Left lung (tissue), 4 donors: ENCODE measurements at regions not wholly inside any gene's neighbourhood (a gene's known extent, or its start where the extent isn't known, plus 50 kb on each side); places are given as distances from the start of the nearest gene placed in this dataset.

Experiments used
- ATAC-seq: fragments of 200-7000 bp; cut with Tn5 transposase; one replicate; pipeline ENCODE4 v1.9.1; 2020; ENCODE audit warnings: moderate library complexity
- DNase-seq, 4 donors: peaks; one replicate each; pipeline ENCODE4 v3.0.0-alpha.2; 2013 to 2020
- H3K27ac ChIP-seq, 2 donors: fragments of 200-600 bp; sonication (generic) in 1 of 2; one replicate each; pipeline versions ENCODE4 v1.5.0 to v1.8.0; 2020 to 2021
- H3K27me3 ChIP-seq, 2 donors: fragments of 200-600 bp; sonication (generic) in 1 of 2; one replicate each; pipeline versions ENCODE4 v1.5.0 to v1.8.0; 2020 to 2021
- H3K36me3 ChIP-seq, 2 donors: fragments of 200-600 bp; sonication (generic) in 1 of 2; one replicate each; pipeline versions ENCODE4 v1.5.0 to v1.8.0; 2020 to 2021
- H3K4me1 ChIP-seq, 2 donors: fragments of 200-600 bp; one replicate each; pipeline ENCODE4 v1.8.0; 2021
- H3K4me3 ChIP-seq, 2 donors: fragments of 200-600 bp; sonication (generic) in 1 of 2; one replicate each; pipeline versions ENCODE4 v1.5.0 to v1.8.0; 2020 to 2021; ENCODE audit warnings: mild to moderate bottlenecking in 1 of 2
- H3K9me3 ChIP-seq, 2 donors: fragments of 200-600 bp; sonication (generic) in 1 of 2; one replicate each; pipeline versions ENCODE4 v1.5.0 to v1.8.0; 2020 to 2021
- intact Hi-C, 2 donors: fragments of 100-400 bp; cut with DNase I; formaldehyde crosslinking; loops; one replicate each; pipeline versions ENCODE4 v1.11.2 to v1.14.2; 2022
- TF ChIP-seq, protein P1 (sequence below), 2 donors: fragments of 200-600 bp; sonication (generic) in 1 of 2; IDR thresholded peaks; one replicate each; pipeline versions ENCODE4 v1.5.0 to v1.8.0; 2021; ENCODE audit warnings: antibody characterized with exemption in 2 of 2
- donor health status: DM: no; HTN: yes; CAD: no.
- donor health status: DM: no; HTN: no; CAD: no.

DNA sequence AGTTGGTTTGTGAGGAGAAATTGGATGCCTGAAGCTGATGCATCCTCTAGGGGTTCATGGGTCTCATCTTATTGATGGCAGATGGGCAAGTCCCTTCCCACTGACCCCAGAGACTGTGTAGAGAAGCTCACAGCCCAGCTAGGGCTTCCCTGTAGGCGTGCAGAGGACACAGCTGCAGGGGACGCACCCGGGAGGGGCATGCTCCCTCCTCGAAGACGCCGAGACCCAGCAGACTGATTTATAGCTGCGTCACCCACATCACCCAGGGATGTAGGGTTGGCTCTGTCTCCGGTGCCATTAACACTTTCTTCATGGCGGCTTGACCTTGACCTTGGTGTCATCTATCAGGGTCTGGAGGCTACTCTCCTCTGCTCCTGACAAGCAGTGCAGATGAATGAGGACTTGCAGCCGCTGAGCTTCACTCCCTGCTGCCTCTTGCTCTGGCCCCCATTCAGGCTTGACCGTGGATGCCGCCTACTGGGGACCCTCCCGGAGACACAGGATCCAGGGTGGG is 549.7 kb downstream of the TCERG1L start:
- intact Hi-C loops = no loop called here
- no peaks in the 10 kb centered on the region for H3K36me3 ChIP-seq
- peaks cover 0 to 4% of the 10 kb centered on the region in 2 donors for H3K27me3 ChIP-seq
- ATAC-seq (no peak), DNase-seq (peak in 1 of 4 donors; percentile 30)
- H3K9me3 ChIP-seq = peaks cover 0 to 5% of the 10 kb centered on the region in 2 donors
- no peak overlapping the region for H3K27ac ChIP-seq
- H3K4me1 ChIP-seq = no peaks in the 10 kb centered on the region
- no peak overlapping the region for H3K4me3 ChIP-seq
- TF ChIP-seq, protein P1, sequence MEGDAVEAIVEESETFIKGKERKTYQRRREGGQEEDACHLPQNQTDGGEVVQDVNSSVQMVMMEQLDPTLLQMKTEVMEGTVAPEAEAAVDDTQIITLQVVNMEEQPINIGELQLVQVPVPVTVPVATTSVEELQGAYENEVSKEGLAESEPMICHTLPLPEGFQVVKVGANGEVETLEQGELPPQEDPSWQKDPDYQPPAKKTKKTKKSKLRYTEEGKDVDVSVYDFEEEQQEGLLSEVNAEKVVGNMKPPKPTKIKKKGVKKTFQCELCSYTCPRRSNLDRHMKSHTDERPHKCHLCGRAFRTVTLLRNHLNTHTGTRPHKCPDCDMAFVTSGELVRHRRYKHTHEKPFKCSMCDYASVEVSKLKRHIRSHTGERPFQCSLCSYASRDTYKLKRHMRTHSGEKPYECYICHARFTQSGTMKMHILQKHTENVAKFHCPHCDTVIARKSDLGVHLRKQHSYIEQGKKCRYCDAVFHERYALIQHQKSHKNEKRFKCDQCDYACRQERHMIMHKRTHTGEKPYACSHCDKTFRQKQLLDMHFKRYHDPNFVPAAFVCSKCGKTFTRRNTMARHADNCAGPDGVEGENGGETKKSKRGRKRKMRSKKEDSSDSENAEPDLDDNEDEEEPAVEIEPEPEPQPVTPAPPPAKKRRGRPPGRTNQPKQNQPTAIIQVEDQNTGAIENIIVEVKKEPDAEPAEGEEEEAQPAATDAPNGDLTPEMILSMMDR (IDR thresholded peaks at IDR 0.05) = no peak

DNA sequence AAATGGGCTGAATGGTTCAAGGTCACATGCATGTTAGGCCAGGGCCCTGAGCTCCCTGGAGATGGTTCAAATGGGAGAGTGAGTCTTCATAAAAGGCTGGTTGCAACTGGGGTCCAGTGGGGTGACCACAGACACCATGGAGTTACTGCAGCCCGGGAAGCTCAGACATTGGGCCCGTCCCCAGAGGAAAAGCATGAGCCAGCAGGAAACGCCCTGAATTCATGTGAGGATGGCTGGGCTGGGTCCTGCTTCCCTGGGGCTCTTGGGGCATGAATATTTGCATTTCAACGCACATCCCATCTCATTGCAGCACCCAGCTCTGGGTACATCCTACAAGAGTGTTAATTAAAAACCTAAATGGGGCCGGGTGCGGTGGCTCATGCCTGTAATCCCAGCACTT is 549.0 kb downstream of the TCERG1L start:
- H3K4me1 ChIP-seq = no peaks in the 10 kb centered on the region
- TF ChIP-seq, protein P1 (IDR thresholded peaks at IDR 0.05) = no peak
- ATAC-seq = no peak
- H3K27me3 ChIP-seq = peaks cover 0 to 4% of the 10 kb centered on the region in 2 donors
- H3K9me3 ChIP-seq = peaks cover 0 to 9% of the 10 kb centered on the region in 2 donors
- intact Hi-C loops = no loop called here
- H3K4me3 ChIP-seq = no peak overlapping the region
- no peaks in the 10 kb centered on the region for H3K36me3 ChIP-seq
- DNase-seq = peak in 1 of 4 donors; percentile 6
- H3K27ac ChIP-seq = no peak overlapping the region

DNA sequence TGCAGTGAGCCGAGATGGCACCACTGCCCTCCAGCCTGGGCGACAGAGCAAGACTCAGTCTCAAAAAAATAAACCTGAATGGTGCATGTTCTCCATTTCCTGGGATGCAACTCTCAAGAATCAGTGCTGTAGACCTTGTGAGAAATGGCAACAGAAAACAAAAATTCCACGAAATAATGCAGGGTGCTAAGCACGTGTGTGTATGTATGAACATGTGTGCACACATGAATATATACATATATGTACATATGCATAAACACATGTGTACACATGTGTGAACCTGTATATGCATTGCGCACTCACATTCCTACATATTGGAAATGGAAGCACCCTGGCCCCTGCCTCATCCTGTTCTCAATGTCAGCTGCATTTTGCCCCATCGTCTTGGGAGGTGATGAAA is 548.5 kb downstream of the TCERG1L start:
- H3K4me3 ChIP-seq = no peak overlapping the region
- no peak for DNase-seq
- peaks cover 0 to 14% of the 10 kb centered on the region in 2 donors for H3K9me3 ChIP-seq
- TF ChIP-seq, protein P1 (IDR thresholded peaks at IDR 0.05) = no peak
- ATAC-seq = no peak
- intact Hi-C loops = no loop called here
- no peak overlapping the region for H3K27ac ChIP-seq
- H3K4me1 ChIP-seq = no peaks in the 10 kb centered on the region
- peaks cover 0 to 4% of the 10 kb centered on the region in 2 donors for H3K27me3 ChIP-seq
- H3K36me3 ChIP-seq = no peaks in the 10 kb centered on the region

DNA sequence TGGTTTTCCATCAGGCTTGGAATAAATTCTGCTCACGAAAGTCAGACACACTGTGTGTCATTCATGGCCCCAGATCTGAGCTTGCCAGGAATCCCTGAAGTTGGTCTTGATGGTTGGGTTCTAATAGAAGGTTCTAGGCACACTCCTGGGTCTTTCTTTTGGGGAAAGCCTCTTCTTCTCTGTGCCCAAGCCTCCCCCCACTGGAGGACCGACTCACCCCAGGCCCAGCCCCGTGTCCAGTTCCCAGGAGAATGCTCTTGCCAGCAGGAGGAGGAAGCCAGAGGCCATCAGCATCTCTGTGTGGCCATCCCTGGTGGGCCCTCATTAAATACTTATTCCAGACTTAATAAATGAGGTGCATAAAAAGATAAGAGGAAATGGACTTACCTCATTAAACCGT is 548.0 kb downstream of the TCERG1L start:
- no peak overlapping the region for H3K4me3 ChIP-seq
- peaks cover 0 to 4% of the 10 kb centered on the region in 2 donors for H3K27me3 ChIP-seq
- TF ChIP-seq, protein P1 (IDR thresholded peaks at IDR 0.05) = no peak
- peaks cover 0 to 18% of the 10 kb centered on the region in 2 donors for H3K9me3 ChIP-seq
- no peak overlapping the region for H3K27ac ChIP-seq
- intact Hi-C loops = no loop called here
- no peaks in the 10 kb centered on the region for H3K4me1 ChIP-seq
- DNase-seq (peak in 1 of 4 donors; percentile 34), ATAC-seq (no peak)
- H3K36me3 ChIP-seq = no peaks in the 10 kb centered on the region

DNA sequence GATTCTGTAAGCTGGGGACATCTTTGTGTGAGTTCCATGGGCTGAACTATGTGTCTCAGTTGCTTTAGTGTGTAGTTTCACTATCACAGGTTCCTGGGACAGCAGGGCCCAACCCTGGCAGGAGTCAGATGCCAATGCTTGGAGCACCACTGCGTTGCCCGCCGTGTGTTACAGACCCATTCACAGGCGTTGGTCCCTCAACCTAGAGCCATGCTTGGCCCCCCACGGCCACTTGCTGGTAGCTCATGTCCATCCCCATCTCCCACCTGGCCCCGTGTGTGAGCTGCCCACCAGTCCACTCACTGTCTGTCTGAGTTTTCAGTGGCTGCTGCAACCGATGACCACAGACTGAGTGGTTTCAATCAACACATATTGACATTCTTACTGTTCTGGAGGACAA is 546.9 kb downstream of the TCERG1L start:
- Histone ChIP-seq H3K27ac (no peak overlapping the region), H3K9me3 (peaks cover 0 to 23% of the 10 kb centered on the region in 2 donors), H3K4me1 (no peaks in the 10 kb centered on the region), H3K27me3 (peaks cover 0 to 4% of the 10 kb centered on the region in 2 donors), H3K4me3 (no peak overlapping the region), H3K36me3 (no peaks in the 10 kb centered on the region)
- intact Hi-C loops = no loop called here
- ATAC-seq = no peak
- TF ChIP-seq, protein P1 (IDR thresholded peaks at IDR 0.05) = no peak
- DNase-seq = peak in 2 of 4 donors; percentile 26 to 73
